Nephron progenitor cell (in vitro differentiated cells): ENCODE measurements at regions not wholly inside any gene's neighbourhood (a gene's known extent, or its start where the extent isn't known, plus 50 kb on each side); places are given as distances from the start of the nearest gene placed in this dataset.

ENCODE experiments used
- DNase-seq: peaks from one replicate; pipeline ENCODE4 v3.0.0; 2021
- H3K27ac Mint-ChIP-seq: 2 replicates; pipeline ENCODE4 v1.8.0; 2021; ENCODE audit warnings: mild to moderate bottlenecking, moderate library complexity, mixed read lengths
- H3K27me3 Mint-ChIP-seq: 2 replicates; pipeline ENCODE4 v1.8.0; 2021; ENCODE audit warnings: mild to moderate bottlenecking, low read depth, mixed read lengths; ENCODE audit not compliant: poor library complexity
- H3K36me3 Mint-ChIP-seq: 2 replicates; pipeline ENCODE4 v1.8.0; 2021; ENCODE audit warnings: low read depth, mixed read lengths
- H3K4me1 Mint-ChIP-seq: 2 replicates; pipeline ENCODE4 v1.8.0; 2021; ENCODE audit warnings: mixed read lengths
- H3K4me3 Mint-ChIP-seq: 2 replicates; pipeline ENCODE4 v1.8.0; 2021; ENCODE audit warnings: mild to moderate bottlenecking, moderate library complexity, mixed read lengths
- H3K9me3 Mint-ChIP-seq: 2 replicates; pipeline ENCODE4 v1.8.0; 2021; ENCODE audit warnings: mild to moderate bottlenecking, moderate library complexity, mixed read lengths
- TF ChIP-seq, protein P1 (sequence below): fragments of 200-600 bp; sonication (generic); IDR thresholded peaks from 2 replicates; pipeline ENCODE4 v1.5.0; 2021; ENCODE audit warnings: antibody characterized with exemption

DNA sequence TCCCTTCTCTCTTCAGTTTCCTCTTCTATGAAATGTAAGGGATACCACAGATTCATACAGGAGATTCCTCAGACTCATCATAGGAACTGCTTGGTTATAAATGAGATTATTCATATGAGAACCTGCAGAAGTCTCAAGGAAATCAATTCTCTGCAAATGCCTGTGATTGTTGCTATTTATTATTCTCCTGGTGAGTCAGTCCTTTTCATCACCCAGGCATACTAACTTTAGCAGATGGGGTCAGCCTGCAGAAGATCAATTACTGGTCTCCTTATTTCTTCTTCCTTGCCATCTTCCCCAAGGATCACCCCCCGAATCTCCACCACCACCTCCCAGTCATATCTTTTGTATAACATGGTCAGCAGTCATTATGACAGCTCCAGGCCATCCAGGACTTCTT, 53.8 kb upstream of the DCP1A start:
- peaks cover 28% of the 10 kb centered on the region for H3K27me3 Mint-ChIP-seq

DNA sequence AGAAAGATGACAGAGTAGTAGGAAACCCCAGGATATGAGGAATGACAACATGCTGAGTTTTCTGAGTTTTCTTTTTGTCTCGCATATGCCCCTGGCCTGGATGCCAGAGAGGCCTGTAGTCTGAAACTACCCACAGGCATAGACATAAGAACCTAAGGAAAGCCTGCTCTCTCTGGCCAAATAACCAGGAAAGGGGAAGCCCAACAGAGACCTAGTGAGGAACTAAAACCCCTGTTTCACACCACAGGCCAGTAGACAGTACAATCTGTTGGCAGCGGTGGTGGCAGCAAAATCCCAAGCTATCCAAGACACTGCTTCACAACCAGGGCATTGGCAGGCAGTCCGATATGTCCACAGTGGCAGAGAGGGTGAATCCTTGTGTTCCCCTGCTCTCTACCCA, 55.0 kb upstream of the DCP1A start:
- no peaks in the 10 kb centered on the region for H3K36me3 Mint-ChIP-seq
- H3K4me3 Mint-ChIP-seq = no peak overlapping the region
- no peaks in the 10 kb centered on the region for H3K9me3 Mint-ChIP-seq
- no peak for DNase-seq
- H3K27me3 Mint-ChIP-seq = peaks cover 28% of the 10 kb centered on the region
- H3K4me1 Mint-ChIP-seq = no peaks in the 10 kb centered on the region
- TF ChIP-seq, protein P1, sequence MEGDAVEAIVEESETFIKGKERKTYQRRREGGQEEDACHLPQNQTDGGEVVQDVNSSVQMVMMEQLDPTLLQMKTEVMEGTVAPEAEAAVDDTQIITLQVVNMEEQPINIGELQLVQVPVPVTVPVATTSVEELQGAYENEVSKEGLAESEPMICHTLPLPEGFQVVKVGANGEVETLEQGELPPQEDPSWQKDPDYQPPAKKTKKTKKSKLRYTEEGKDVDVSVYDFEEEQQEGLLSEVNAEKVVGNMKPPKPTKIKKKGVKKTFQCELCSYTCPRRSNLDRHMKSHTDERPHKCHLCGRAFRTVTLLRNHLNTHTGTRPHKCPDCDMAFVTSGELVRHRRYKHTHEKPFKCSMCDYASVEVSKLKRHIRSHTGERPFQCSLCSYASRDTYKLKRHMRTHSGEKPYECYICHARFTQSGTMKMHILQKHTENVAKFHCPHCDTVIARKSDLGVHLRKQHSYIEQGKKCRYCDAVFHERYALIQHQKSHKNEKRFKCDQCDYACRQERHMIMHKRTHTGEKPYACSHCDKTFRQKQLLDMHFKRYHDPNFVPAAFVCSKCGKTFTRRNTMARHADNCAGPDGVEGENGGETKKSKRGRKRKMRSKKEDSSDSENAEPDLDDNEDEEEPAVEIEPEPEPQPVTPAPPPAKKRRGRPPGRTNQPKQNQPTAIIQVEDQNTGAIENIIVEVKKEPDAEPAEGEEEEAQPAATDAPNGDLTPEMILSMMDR = no peak
- H3K27ac Mint-ChIP-seq = no peak overlapping the region

More for the DNA sequence above, 53.8 kb upstream of the DCP1A start:
- Mint-ChIP-seq H3K27ac (no peak overlapping the region), H3K36me3 (no peaks in the 10 kb centered on the region), H3K4me1 (no peaks in the 10 kb centered on the region), H3K9me3 (peaks cover 4% of the 10 kb centered on the region), H3K4me3 (no peak overlapping the region)
- no peak for DNase-seq
- TF ChIP-seq, protein P1 = no peak

- Mint-ChIP-seq H3K4me3 (no peak overlapping the region), H3K9me3 (peaks cover 45% of the 10 kb centered on the region), H3K36me3 (peaks cover 6% of the 10 kb centered on the region), H3K27me3 (peaks cover 21% of the 10 kb centered on the region), H3K27ac (no peak overlapping the region), H3K4me1 (no peaks in the 10 kb centered on the region)
- TF ChIP-seq, protein P1 = no peak
- DNase-seq = no peak
Measured at GRCh38 chr3:53411371-53411770, 64.0 kb upstream of the DCP1A start.

- no peak overlapping the region for H3K4me3 Mint-ChIP-seq
- TF ChIP-seq, protein P1 = no peak
- H3K9me3 Mint-ChIP-seq = peaks cover 45% of the 10 kb centered on the region
- DNase-seq = no peak
- H3K4me1 Mint-ChIP-seq = no peaks in the 10 kb centered on the region
- no peak overlapping the region for H3K27ac Mint-ChIP-seq
- H3K36me3 Mint-ChIP-seq = peaks cover 6% of the 10 kb centered on the region
- H3K27me3 Mint-ChIP-seq = peaks cover 18% of the 10 kb centered on the region
Measured at GRCh38 chr3:53412953-53413352, 65.6 kb upstream of the DCP1A start.

DNA sequence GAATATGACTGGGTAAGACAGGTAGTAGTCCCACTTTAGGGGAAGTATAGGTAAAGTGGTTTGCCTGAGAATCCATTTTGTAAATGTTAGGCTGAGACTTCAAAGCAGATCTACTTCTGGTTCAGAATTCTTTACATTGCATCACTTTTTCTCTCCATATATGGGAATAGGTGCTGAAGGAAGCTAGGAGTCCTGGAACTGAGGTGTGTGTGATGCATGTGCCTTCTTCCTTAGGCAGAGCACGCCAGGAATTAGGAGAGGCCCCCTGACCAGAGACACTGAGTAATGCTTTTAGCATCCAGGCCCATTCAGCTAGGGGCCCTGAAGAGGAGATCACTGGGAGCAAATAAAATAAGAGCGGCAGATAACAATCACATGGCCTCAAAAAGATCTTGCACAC, 69.2 kb upstream of the DCP1A start:
- Mint-ChIP-seq H3K4me3 (no peak overlapping the region), H3K27ac (no peak overlapping the region), H3K4me1 (no peaks in the 10 kb centered on the region), H3K9me3 (peaks cover 40% of the 10 kb centered on the region), H3K27me3 (peaks cover 16% of the 10 kb centered on the region), H3K36me3 (peaks cover 6% of the 10 kb centered on the region)
- no peak for DNase-seq
- TF ChIP-seq, protein P1 = no peak

DNA sequence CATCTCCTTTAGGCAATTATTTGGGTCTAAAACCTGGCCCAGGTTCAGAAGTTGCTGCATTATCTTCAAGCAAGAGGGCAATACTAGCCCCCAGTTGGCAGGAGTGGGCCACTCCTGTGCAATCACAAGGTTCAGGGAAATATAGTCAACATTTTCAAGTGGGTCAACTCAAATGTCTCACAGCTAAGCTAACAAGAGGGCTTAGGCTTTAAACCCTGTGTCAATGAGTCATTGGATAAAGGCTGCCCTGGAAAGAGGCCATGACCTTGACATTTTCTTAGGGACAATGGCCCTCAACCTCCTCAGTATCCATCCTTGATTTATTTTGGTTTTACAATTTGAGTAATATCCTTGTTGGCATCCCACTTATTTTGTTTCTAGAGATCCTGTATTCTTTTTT, 73.5 kb upstream of the DCP1A start:
- TF ChIP-seq, protein P1 = no peak
- DNase-seq = no peak
- Mint-ChIP-seq H3K4me1 (no peaks in the 10 kb centered on the region), H3K9me3 (peaks cover 14% of the 10 kb centered on the region), H3K4me3 (no peak overlapping the region), H3K36me3 (no peaks in the 10 kb centered on the region), H3K27me3 (peaks cover 14% of the 10 kb centered on the region), H3K27ac (no peak overlapping the region)
